Umbilical cord (tissue), 1 donor: ENCODE measurements at regions not wholly inside any gene's neighbourhood (a gene's known extent, or its start where the extent isn't known, plus 50 kb on each side); places are given as distances from the start of the nearest gene placed in this dataset.

Experiments
- DNase-seq: peaks from one replicate; pipeline ENCODE4 v3.0.0-alpha.2; 2015; ENCODE audit warnings: low spot score

DNA sequence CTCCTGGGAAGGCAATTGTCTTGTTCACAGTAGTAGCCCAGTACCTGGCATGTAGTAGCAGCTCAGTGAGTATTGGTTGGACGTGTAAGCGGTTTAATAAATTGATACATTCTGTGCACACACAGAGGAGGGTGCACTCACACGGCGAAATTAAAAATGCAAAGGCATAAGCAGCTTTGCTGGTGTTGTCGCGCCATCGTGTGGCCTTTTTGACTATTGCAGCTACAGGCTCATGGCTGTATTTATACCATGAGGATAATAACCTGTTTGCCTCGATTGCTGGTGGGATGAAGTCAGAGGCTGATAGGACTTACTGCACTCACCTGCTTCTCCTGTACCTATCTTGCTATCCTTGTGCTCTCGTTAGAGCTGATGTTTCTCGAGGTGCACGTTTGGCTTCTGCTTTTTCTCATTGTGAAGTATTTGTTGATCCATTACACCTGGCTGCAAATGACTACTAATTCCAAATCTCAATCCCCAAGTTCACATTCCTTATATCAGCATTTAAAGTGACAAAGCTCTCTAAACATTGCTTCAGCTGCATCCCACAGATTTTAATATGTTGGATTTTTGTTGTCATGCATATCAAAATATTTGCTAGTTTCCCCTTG lies 61.5 kb downstream of the TBXT start:
- DNase-seq = peak; percentile 60

DNA sequence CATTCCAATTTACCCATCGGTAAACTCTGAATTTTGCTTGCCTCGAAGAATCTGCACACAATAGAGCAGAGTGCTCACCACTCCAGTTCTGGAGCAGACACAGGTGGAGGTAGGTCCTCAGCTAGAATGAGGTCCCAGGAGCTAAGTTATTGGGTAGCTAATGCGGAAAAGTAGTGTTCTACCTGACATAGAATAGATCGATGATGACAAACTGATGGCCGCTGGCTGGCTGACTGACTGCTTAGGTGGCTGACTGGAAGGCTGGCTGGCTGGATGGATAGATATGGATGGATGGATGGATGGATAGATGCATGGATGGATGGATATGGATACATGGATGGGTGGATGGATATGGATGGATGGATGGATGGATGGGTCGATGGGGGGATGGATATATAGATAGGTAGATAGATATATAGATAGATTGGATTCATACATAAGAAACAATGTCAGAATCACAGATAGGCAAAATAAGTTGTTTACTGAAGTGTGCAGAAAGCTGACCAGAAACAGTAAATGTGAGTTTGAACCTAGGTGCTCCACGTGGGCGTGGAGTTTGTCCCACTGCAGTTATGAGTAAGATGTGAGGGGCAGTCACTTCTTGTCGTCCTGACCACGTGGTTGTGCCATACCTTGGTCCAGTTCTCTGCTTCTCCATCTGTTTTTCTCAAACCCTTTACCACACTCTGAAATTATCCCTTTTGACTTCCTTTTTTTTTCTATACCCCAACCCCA lies 62.1 kb downstream of the TBXT start:
- DNase-seq = no peak

DNA sequence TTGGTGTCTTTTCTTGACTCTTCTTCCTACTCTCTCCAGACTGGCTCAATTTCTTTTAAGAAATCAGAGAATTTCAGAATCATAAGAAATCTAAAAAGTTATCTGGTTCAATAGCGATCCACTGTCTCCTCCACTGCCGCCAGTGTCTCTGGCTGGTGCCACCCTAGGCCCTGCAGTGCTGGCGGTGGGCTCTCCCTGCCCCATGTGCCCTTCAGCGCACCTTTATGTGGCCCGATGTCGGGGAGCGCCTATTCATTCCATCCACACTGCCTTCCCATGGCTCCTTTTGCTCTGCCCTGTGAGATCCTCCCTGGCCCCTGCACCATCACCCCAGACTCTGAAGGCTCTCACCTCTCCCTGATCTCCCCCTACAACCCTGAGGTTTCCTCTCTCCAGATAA lies 62.8 kb downstream of the TBXT start:
- no peak for DNase-seq

DNA sequence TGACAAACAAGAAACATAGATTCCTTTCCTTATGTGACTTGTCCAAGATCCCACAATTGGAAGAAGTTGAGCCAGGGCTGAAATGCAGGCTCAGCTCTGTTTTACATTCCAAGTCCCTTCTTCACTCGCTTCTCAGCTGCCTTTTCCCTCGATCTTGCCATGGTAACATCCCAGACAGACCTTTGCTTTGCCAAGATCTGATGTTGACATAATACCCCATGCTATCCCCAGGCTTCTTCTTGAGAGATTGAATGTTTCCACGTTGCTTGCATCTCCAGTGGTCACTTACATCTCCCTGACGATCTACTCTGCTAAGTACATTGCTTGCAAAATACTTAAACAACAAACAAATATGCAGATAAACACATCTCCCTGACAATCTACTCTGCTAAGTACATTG lies 63.5 kb downstream of the TBXT start:
- peak; percentile 59 for DNase-seq

DNA sequence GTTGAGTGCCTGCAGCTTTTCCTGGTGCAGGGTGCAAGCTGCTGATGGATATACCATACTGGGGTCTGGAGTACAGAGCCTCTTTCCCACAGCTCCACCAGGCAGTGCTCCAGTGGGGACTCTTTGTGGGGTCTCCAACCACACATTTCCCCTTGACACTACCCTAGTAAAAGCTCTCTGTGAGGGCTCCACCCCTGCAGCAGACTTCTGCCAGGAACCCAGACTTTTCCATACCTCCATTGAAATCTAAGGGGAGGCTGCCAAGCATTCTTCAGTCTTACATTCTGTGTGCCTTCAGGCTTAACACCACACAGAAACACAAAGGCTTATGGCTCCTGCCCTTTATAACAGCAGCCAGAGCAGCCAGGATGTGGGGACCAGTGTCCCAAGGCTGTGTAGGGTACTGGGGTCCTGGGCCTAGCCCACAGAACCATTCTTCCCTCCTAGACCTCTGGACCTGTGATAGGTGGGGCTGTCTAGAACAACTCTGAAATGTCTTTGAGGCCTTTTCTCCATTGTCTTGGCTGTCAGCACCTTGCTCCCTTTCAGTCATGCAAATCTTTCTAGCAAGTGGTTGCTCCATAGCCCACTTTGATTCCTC lies 65.7 kb downstream of the TBXT start:
- DNase-seq = no peak

DNA sequence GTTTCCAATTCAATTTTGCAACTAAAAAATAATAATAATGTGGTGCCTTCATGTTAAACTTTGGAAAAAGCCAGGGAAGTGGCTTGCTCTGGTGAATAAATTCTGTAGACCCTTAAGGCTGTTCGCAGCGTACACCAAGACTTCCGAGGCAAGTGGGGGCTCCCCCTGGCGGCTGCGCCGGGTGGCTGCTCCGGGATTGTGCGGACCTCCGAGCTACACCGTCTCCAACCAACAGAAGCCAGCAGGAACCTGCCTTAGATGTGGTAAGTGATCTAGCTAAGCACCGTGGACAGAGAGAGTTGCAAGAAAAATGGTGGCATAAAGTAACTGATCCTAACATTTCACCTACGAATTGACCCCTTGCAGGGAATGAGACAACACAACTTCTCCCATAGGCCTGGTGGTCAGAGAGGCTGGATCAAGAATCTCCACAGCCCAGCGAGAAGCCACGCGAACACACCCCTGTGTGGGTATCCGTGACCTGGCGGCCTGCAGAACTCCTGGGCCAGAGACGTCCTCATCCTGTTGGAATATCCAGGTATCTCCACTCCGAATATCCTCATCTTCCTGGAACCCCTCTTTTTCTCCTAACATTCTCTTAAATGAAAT lies 69.6 kb downstream of the TBXT start:
- DNase-seq = peak; percentile 59

DNA sequence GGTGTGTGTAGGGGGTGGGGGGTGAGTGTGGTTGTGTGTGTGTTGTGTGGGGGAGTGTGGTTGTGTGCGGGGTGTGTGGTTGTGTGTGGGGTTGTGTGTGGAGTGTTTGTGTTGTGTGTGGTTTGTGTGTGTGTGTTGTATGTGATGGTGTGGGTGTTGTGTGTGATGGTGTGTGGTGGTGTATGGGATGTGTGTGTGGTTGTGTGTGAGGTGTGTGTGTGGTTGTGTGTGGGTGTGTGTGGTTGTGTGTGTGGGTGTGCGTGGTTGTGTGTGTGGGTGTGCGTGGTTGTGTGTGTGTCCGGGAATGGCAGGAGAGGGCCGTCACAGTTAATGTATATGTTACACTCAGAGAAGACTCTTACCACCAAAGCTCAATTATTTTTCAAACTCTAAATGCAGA lies 79.8 kb downstream of the TBXT start:
- DNase-seq = no peak

DNA sequence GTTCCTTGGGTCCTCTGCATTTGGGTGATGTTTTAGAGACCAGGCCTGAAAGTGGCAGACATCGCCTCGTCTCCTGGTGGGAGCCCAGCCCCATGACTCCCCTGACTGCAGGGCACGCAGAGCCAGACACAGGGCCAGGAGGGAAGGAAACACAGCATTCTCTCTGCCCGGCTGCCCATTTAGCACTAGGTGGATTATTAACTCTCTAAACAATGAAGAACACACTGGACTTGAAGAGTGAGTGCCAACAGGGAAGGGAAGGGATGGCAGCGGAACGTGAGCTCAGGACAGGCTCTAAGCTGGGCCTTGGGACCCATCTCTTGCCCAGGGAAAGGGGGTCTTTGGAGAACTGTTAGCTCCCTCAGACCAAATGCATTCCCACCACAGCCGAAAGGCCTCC lies 80.4 kb downstream of the TBXT start:
- no peak for DNase-seq

DNA sequence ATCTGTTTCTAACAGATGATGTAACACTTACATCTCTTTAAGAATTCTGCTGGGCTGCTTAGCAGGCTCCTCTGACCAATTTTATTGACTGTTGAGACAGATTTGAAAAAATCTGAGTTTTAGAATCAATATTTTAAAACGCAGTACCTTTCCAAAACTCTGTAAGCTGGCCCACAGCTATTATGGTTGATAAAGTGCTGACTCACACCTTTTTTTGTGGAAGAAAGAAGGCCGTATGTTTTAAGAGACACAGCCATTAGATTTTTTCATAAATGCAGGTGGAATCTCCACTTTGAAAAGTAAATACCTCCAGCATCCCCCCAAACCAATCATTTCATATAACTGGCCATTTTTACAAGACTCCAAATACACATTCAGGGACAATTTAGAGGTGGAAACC lies 82.2 kb downstream of the TBXT start:
- DNase-seq = no peak

DNA sequence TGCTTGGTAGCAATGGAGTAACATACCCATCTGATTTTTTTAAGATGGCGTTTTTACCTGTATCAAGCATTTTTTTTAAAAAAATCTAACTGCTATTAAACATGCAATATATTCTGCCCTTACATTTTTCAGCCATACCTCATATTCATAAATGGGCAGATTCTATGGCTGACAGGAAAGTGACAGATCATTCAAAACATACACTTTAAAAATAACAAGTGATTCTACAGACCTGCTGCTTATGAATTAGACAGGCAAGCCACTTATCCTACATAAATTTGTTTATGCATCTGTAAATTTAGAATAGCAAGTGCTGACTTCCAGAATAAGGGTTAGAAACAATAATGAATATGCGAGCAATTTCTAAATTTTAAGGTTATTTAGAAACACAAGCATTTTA lies 82.7 kb downstream of the TBXT start:
- no peak for DNase-seq

DNA sequence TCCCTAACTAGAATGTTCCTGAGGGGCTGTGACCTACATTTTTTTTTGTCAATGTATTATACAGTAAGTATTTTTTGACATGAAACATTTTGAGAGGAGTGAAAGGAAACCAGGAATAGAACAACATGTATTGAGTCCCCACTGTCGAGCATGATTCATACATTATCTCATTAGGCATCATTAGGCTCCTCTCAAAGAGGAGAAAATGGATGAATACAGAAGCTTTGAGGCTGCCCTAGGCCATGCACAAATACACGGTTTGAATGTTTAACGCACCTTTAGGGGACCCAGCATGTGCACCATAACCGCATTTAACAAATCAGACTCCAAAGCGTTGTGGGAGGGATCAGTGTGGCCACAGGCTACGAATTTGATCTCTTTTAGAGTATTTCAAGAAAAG lies 87.8 kb downstream of the TBXT start:
- DNase-seq = no peak

DNA sequence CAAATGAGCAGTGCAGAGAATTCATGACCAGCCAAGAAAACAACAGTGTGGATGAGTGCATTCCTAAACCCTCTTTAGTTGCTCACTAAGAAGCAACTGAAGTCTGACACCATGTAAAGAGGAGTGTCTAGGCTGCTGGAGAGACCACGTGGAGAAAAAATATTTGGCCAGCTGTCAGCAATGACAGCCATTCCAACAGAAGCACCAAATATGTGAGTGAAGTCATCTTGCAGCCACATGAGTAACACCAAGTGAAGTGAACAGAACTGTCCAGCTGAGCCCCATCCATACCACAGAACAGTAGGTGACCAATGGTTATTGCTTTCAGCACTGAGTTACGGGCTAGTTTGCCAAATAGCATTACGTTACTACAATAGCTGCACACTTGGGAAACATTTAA lies 89.4 kb downstream of the TBXT start:
- no peak for DNase-seq

DNA sequence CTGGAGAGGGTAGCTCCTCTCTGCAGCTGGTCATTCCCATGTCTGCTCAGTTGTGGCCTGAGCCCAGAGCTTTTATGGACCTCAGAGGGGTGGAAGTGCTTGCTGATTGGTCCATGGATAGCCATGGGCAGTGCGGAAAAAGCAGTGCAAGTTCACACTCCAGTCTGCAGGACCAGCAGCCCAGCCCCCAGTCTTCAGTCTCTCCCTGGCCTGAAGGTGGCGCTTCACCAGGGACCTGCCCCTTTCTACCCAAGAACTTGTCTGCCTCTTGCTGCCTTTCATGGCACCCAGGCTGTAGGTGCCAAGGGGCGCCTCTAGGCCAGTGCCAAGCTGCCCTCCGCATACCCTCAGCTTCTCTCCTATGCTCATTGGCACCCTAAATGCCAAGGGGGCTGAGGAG lies 91.0 kb downstream of the TBXT start:
- no peak for DNase-seq

DNA sequence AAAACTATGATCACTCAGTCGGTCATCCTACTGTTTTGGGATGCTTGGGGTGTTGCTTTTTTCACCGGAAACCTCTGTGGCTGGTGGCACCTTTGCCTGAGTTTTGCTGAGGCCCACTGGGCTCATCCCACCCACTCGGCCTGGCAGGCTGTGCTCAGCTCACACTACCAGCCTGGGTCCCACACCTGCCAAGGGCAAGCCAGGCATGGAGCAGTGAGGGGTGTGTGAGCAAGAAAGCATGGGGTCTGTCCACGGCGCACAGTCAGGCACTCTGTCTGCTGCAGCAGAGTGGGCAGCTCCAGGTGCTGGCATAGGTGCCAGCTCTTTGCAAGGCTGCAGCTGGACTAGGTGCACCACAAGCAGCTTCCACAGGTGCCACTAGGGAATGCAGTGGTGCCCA lies 91.7 kb downstream of the TBXT start:
- DNase-seq = no peak

DNA sequence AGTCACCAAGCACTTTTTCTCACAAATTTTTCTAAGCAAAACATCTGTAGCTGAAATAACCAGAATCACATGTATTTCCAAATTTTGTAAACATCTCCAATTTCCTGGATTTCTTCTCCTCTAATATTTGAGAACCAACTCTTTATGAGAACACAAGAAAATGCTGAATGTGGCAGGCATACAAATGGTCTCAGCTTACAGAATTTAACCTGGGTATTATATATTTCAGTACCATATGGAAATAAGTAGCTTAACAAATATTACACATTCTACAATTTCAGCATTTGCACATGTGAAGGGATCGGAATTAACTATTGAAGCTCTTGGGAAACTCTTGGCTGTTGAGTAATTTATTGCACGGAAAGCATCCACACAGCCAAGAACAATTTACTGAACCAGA lies 92.5 kb downstream of the TBXT start:
- no peak for DNase-seq

DNA sequence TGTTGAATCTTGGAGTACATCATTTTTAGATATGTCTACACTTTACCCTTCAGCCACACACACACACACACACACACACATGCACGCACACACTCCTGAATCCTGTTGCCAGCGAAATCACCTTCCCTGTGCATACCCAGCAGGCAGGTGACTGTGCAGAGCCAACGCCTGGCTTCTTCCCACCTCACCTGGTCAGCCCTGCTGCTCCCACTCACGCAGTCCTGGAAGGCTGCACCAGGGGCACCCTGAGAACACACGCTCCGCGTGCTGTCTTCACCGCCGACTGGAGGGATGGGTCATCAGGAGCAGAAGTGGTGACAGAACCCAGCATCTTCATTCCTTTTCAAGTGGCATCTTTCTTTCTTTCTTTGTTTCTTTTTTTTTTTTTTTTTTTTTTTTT lies 94.6 kb downstream of the TBXT start:
- no peak for DNase-seq

DNA sequence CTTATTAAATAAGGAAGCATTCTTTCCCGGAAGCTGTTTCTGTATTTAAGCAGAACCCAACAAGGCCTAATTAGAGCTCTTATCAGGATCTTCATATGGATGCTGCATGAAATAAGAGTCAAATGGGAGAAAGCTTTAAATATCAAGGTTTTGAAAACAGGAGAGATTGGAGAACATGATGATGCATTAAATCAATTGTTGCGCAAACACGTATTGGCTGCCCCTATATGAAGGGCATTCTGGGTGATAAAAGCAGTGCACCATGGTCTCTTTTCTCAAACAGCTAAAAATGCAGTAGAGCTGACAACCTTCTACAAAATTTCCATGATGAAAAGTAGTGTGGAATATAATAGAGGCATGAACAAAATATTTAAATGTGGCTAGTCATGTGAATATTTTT lies 98.9 kb downstream of the TBXT start:
- DNase-seq = no peak

DNA sequence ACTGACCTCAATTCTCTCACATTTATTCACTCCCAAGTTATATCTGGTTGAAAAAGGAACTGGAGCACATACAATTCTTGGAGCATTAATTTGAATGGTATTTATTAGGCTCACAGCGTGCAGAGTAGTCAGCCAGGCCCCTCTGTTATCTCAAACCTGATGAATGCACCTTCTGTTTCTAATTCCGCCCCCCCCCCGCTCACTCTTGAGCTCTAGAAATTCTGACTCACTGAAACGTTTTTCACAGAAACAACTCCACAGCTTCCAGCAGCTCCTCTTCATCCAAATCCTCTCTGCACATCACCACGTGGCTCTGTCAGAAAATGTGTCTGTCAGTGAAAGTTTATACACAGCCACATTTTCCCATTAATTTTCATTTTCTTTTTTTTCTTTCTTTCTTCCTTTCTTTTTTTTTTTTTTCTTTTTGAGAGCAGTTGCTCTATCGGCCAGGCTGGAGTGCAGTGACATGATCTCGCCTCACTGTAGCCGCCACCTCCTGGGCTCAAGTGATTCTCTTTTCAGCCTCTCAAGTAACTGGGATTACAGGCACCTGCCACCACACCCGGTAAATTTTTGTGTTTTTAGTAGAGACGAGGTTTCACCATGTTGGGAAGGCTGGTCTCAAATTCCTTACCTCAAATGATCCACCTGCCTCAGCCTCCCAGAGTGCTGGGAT lies 109.4 kb downstream of the TBXT start:
- peak; percentile 68 for DNase-seq

DNA sequence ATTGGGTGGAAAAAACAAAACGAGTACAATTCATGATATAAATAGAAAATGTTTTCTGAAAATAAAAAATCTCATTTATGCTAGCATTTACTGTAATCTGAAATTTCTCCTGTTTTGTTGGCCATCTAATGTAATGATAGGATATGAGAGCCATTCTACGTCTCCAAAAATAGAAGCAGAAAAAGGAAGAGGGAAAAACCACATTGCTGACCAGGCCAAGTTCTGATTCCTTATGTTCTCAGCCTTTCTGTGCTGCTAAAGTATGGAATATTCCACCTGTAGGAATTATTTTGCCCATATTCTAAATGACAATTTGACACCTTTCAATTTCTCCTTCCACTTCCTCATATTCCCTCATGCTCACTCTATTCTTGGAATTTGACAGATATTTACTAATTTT lies 110.2 kb downstream of the TBXT start:
- peak; percentile 5 for DNase-seq

DNA sequence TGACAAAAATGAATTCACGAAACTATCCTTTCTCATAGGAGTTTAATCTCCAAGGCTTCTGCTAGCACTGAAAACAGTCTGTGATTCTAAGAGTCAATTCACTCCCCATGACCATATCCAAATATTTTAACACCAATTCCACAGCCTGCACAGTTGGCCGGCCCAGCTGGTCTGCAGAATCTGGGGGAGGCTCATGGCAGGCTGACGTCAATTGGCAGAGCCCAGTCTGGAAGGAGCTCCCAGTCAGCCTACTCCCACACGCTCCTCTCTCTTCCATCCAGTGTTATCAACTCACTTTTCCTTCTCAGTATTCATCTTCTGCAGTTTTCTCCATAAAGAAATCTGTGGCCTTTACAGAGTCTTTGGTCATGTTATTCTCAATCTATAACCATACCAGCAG lies 111.0 kb downstream of the TBXT start:
- peak; percentile 22 for DNase-seq

DNA sequence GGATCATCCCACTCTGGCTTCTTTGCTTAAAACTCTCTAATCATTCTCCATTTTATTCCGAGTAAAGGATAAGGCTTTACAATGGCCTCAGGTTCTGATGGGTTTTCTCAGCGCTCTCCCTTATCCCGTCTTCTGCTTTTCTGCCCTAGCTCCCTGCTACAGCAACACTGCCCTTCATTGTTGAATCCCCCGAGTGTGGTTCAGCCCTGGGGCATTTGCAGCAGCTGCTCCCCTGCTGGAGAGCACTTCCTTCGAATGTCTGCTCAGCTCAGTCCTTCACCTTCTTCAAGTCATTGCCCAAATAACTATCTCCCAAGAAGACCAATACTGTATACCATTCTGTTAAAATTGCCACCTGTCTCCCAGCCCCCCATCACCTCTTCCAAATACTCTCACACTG lies 111.8 kb downstream of the TBXT start:
- DNase-seq = no peak

DNA sequence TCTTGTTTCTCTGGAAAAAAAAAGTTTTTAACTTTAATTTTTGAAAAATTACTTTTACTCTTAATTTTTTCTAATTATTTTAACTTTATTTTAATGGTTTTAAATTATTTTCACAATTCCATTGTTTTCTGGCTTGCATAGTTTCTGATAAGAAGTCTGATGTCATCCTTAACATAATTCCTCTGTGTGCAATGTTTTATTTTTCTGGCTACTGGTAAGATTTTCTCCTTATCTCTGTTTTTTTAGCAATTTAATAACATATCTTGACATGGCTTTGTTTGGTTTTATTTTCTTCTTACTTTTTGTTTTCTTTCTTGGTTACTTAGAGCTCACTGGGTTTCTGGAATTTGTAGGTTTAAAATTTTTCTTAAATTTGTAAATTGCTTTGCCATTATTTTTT lies 114.8 kb downstream of the TBXT start:
- no peak for DNase-seq
